ENCODE measurements at regions not wholly inside any gene's neighbourhood (a gene's known extent, or its start where the extent isn't known, plus 50 kb on each side); places are given as distances from the start of the nearest gene placed in this dataset.

DNA sequence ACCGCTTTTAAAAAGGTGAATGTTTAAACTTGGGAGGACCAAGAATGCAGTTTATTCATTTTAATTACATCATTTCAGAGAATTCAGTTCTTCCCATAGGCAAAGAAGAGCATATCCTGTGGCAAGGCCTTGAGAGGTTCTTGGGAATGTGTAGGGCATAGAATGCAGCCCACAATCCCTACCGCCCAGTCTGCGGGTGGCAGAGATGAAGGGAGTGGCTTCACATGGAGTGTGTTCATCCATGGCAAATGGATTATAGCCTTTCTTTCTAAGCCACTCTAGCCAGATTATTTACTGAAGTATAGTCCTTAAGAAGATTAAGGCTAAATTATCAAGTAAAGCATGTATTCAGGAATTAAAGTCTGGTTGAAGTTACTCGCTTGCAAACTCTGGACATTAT, 97.4 kb downstream of the TSPAN8 start:
- DNase-seq (no peak), ATAC-seq (no peak)
- 83 to 90% (median 84%) methylated on average over 4 of the region's 4 CpGs for WGBS, 3 donors
- H3K36me3 ChIP-seq (ENCODE audit: insufficient read depth in 1 of 2, low read depth in 1 of 2), result no peaks in the 10 kb centered on the region
- H3K27me3 ChIP-seq (ENCODE audit: insufficient read depth in 3 of 3, low read length in 2 of 3), result no peaks in the 10 kb centered on the region
- intact Hi-C loops (cut with DNase I), result no loop called here
- TF ChIP-seq, protein P1, sequence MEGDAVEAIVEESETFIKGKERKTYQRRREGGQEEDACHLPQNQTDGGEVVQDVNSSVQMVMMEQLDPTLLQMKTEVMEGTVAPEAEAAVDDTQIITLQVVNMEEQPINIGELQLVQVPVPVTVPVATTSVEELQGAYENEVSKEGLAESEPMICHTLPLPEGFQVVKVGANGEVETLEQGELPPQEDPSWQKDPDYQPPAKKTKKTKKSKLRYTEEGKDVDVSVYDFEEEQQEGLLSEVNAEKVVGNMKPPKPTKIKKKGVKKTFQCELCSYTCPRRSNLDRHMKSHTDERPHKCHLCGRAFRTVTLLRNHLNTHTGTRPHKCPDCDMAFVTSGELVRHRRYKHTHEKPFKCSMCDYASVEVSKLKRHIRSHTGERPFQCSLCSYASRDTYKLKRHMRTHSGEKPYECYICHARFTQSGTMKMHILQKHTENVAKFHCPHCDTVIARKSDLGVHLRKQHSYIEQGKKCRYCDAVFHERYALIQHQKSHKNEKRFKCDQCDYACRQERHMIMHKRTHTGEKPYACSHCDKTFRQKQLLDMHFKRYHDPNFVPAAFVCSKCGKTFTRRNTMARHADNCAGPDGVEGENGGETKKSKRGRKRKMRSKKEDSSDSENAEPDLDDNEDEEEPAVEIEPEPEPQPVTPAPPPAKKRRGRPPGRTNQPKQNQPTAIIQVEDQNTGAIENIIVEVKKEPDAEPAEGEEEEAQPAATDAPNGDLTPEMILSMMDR (IDR thresholded peaks at IDR 0.05), result no peak
- no peak overlapping the region for H3K27ac ChIP-seq
- H3K4me1 ChIP-seq, result no peaks in the 10 kb centered on the region
- H3K4me3 ChIP-seq, result no peak overlapping the region
- H3K9me3 ChIP-seq, result no peaks in the 10 kb centered on the region

GRCh38 chr12:71057330-71057729, 100.5 kb downstream of the TSPAN8 start:
- Histone ChIP-seq H3K27ac (no peak overlapping the region), H3K4me1 (no peaks in the 10 kb centered on the region), H3K9me3 (no peaks in the 10 kb centered on the region), H3K4me3 (no peak overlapping the region), H3K36me3 (ENCODE audit: insufficient read depth in 1 of 2, low read depth in 1 of 2) (no peaks in the 10 kb centered on the region), H3K27me3 (ENCODE audit: insufficient read depth in 3 of 3, low read length in 2 of 3) (no peaks in the 10 kb centered on the region)
- intact Hi-C loops (cut with DNase I), result no loop called here
- WGBS, 3 donors, result 18 to 26% (median 26%) methylated on average over 2 of the region's 2 CpGs
- DNase-seq (no peak), ATAC-seq (no peak)
- TF ChIP-seq, protein P1 (IDR thresholded peaks at IDR 0.05), result no peak

DNA sequence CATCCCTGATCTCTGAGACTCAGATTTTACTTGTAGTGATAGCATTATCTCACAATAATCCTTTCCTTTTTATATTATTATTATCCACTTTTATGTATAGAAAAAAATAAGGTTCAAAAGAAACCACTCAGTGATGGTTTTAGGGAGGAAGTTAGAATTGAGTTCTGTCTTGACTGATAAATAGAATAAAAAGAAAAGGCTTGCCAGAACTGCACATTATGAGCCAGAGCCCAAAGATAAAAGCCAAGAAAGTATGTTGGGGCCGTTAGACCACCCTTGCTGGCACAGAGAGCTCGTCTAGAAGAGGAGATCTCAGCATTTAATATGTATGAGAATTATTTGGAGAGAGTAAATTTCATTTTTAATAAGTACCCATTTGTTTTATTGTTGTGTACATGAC, 103.2 kb downstream of the TSPAN8 start:
- Histone ChIP-seq H3K36me3 (ENCODE audit: insufficient read depth in 1 of 2, low read depth in 1 of 2) (no peaks in the 10 kb centered on the region), H3K27me3 (ENCODE audit: insufficient read depth in 3 of 3, low read length in 2 of 3) (no peaks in the 10 kb centered on the region), H3K4me1 (no peaks in the 10 kb centered on the region), H3K27ac (no peak overlapping the region), H3K9me3 (no peaks in the 10 kb centered on the region), H3K4me3 (no peak overlapping the region)
- no peak for ATAC-seq
- intact Hi-C loops (cut with DNase I), result no loop called here
- 34 to 50% (median 39%) methylated on average over 2 of the region's 2 CpGs for WGBS, 3 donors
- TF ChIP-seq, protein P1 (IDR thresholded peaks at IDR 0.05), result no peak
- DNase-seq, result no peak

GRCh38 chr12:71046215-71046614, 111.6 kb downstream of the TSPAN8 start:
- no peak overlapping the region for H3K4me3 ChIP-seq
- TF ChIP-seq, protein P1 (IDR thresholded peaks at IDR 0.05), result no peak
- ATAC-seq (no peak), DNase-seq (no peak)
- H3K27me3 ChIP-seq (ENCODE audit: insufficient read depth in 3 of 3, low read length in 2 of 3), result no peaks in the 10 kb centered on the region
- intact Hi-C loops (cut with DNase I), result no loop called here
- H3K36me3 ChIP-seq (ENCODE audit: insufficient read depth in 1 of 2, low read depth in 1 of 2), result no peaks in the 10 kb centered on the region
- no peak overlapping the region for H3K27ac ChIP-seq
- H3K9me3 ChIP-seq, result no peaks in the 10 kb centered on the region
- H3K4me1 ChIP-seq, result no peaks in the 10 kb centered on the region

DNA sequence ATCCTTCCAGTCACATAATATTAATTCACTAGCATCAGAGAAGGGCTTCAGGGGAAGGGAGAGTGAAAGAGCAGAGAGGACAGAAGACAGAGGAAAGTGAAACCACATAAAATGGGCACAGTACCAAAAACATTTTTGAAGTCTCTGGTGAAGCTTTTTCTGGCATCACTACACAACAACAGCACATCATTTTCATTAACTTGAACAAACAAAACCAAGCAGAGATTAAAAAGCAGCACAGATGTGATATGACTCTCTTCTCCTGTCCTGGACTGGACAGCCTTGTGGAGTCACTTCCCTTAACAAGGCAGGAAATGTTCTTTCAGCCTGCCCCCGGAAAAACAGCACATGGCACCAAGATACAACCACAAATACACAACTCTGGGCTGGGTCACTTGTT, 112.0 kb downstream of the TSPAN8 start:
- Histone ChIP-seq H3K27ac (no peak overlapping the region), H3K9me3 (no peaks in the 10 kb centered on the region), H3K4me3 (no peak overlapping the region), H3K36me3 (ENCODE audit: insufficient read depth in 1 of 2, low read depth in 1 of 2) (no peaks in the 10 kb centered on the region), H3K27me3 (ENCODE audit: insufficient read depth in 3 of 3, low read length in 2 of 3) (no peaks in the 10 kb centered on the region), H3K4me1 (no peaks in the 10 kb centered on the region)
- TF ChIP-seq, protein P1 (IDR thresholded peaks at IDR 0.05), result no peak
- intact Hi-C loops (cut with DNase I), result no loop called here
- peak in 2 of 4 donors; percentile 27 to 37 for ATAC-seq
- no peak for DNase-seq
- WGBS, 3 donors, result 6 to 31% (median 17%) methylated on average over 1 of the region's 1 CpG

Data from psoas muscle (tissue), 7 donors.